HCT116 (cell line): ENCODE measurements at regions not wholly inside any gene's neighbourhood (a gene's known extent, or its start where the extent isn't known, plus 50 kb on each side); places are given as distances from the start of the nearest gene placed in this dataset.

ENCODE experiments used
- ATAC-seq: fragments of 200-7000 bp; cut with Tn5 transposase; 2 replicates; pipeline ENCODE4 v1.9.1; 2020; ENCODE audit warnings: mild to moderate bottlenecking, moderate library complexity
- BruUV-seq: library from RNA; stranded (reverse); fragments of 400-500 nt; replicated peaks from 2 replicates; lab custom pipeline; 2021; lab: Mats Ljungman, UMichigan
- CTCF ChIA-PET: fragments of 300-600 bp; sonication (Branson Sonifier 250); formaldehyde crosslinking; loops from one replicate; lab custom pipeline; 2021; ENCODE audit warnings: antibody characterized with exemption; lab: Charles Lee
- POLR2A ChIA-PET: fragments of 300-600, 350-600 bp; sonication (Branson Sonifier 250); formaldehyde crosslinking; loops from one replicate; lab custom pipeline; 2021; ENCODE audit warnings: antibody characterized with exemption; lab: Charles Lee
- RAD21 ChIA-PET, 2 experiments: fragments of 300-600 bp; sonication (Branson Sonifier 250); formaldehyde crosslinking; loops; one replicate each; lab custom pipeline; 2023; ENCODE audit warnings: low total read pairs in 2 of 2; ENCODE audit not compliant: uncharacterized antibody in 2 of 2, unreplicated experiment in 2 of 2, low non-redundant PET in 1 of 2; lab: Charles Lee
- DNase-seq: peaks from one replicate; pipeline ENCODE4 v3.0.0-alpha.2; 2010; ENCODE audit warnings: low read depth, low spot score
- H2AFZ ChIP-seq: fragments of 200-600 bp; shearing (Covaris generic), sonication (generic); 2 replicates; pipeline ENCODE4 v1.6.1; 2017; ENCODE audit warnings: low read depth, mixed run types, mixed read lengths, antibody characterized with exemption, low read length; ENCODE audit not compliant: poor library complexity, severe bottlenecking
- H3K27ac ChIP-seq: 2 replicates; pipeline ENCODE4 v1.5.1; 2012; ENCODE audit warnings: low read depth, low read length
- H3K27me3 ChIP-seq: fragments of 200-600 bp; sonication (generic); 2 replicates; pipeline ENCODE4 v1.6.1; 2016; ENCODE audit warnings: mixed run types, low read length, mixed read lengths; ENCODE audit not compliant: insufficient read depth
- H3K36me3 ChIP-seq, 2 experiments: fragments of 200-500 bp in 1 of 2; fragments of 200-600 bp in 1 of 2; sonication (Bioruptor generic) in 1 of 2; sonication (generic) in 1 of 2; 2 replicates each; pipeline versions ENCODE4 v1.5.1 to v1.6.1; 2014 to 2016; ENCODE audit warnings: low read length in 2 of 2, inconsistent platforms in 1 of 2, mixed read lengths in 1 of 2, mixed run types in 1 of 2; ENCODE audit not compliant: insufficient read depth in 2 of 2, control insufficient read depth in 1 of 2
- H3K4me1 ChIP-seq, 2 experiments: fragments of 200-600 bp in 1 of 2; sonication (generic) in 1 of 2; 2 replicates each; pipeline versions ENCODE4 v1.5.1 to v1.6.1; 2012 to 2017; ENCODE audit warnings: low read length in 2 of 2, inconsistent platforms in 1 of 2, mild to moderate bottlenecking in 1 of 2, mixed read lengths in 1 of 2, mixed run types in 1 of 2, moderate library complexity in 1 of 2; ENCODE audit not compliant: insufficient read depth in 2 of 2, control insufficient read depth in 1 of 2
- H3K4me2 ChIP-seq: fragments of 200-600 bp; sonication (generic); 2 replicates; pipeline ENCODE4 v1.6.1; 2017; ENCODE audit warnings: mixed run types, low read length, mixed read lengths
- H3K4me3 ChIP-seq, 2 experiments: fragments of 200-600 bp in 1 of 2; sonication (generic) in 1 of 2; replicated peaks in 1 of 2; 2 replicates each; pipeline ENCODE4 v1.5.1; 2011 to 2016; ENCODE audit warnings: low read length in 2 of 2, control low read depth in 1 of 2, low read depth in 1 of 2, mild to moderate bottlenecking in 1 of 2, mixed read lengths in 1 of 2, mixed run types in 1 of 2
- H3K79me2 ChIP-seq: fragments of 200-600 bp; sonication (generic); 2 replicates; pipeline ENCODE4 v1.6.1; 2017; ENCODE audit warnings: mild to moderate bottlenecking, mixed run types, low read length, moderate library complexity, mixed read lengths; ENCODE audit not compliant: insufficient read depth
- H3K9ac ChIP-seq: fragments of 200-600 bp; sonication (generic); 2 replicates; pipeline ENCODE4 v1.6.1; 2016; ENCODE audit warnings: low read length, mixed read lengths
- H3K9me2 ChIP-seq: fragments of 200-600 bp; sonication (generic), shearing (Covaris generic); 2 replicates; pipeline ENCODE4 v1.6.1; 2017; ENCODE audit warnings: mixed run types, mild to moderate bottlenecking, moderate library complexity; ENCODE audit not compliant: insufficient read depth
- H3K9me3 ChIP-seq, 2 experiments: fragments of 200-500 bp in 1 of 2; fragments of 200-600 bp in 1 of 2; sonication (Bioruptor generic) in 1 of 2; sonication (generic) in 1 of 2; 2 replicates each; pipeline ENCODE4 v1.6.1; 2014 to 2017; ENCODE audit warnings: low read length in 2 of 2, mixed read lengths in 2 of 2, inconsistent platforms in 1 of 2, low read depth in 1 of 2, mild to moderate bottlenecking in 1 of 2, mixed run types in 1 of 2, moderate library complexity in 1 of 2; ENCODE audit not compliant: control insufficient read depth in 1 of 2, insufficient read depth in 1 of 2
- H4K20me1 ChIP-seq: fragments of 200-600 bp; sonication (generic), shearing (Covaris generic); 2 replicates; pipeline ENCODE4 v1.6.1; 2017; ENCODE audit warnings: mixed run types, mild to moderate bottlenecking, moderate library complexity; ENCODE audit not compliant: insufficient read depth
- CBX3 ChIP-seq: IDR thresholded peaks from 2 replicates; pipeline ENCODE4 v1.6.1; 2012; ENCODE audit warnings: low read depth
- EGR1 ChIP-seq: IDR thresholded peaks from 2 replicates; pipeline ENCODE4 v1.6.1; 2012; ENCODE audit warnings: low read depth
- EZH2phosphoT487 ChIP-seq: fragments of 200-600 bp; IDR thresholded peaks from 2 replicates; pipeline ENCODE4 v1.6.1; 2018; ENCODE audit warnings: antibody characterized with exemption, borderline replicate concordance
- FOSL1 ChIP-seq: IDR thresholded peaks from 2 replicates; pipeline ENCODE4 v1.6.1; 2012; ENCODE audit warnings: low read depth
- POLR2AphosphoS5 ChIP-seq: IDR thresholded peaks from 2 replicates; pipeline ENCODE4 v1.6.1; 2011; ENCODE audit warnings: mild to moderate bottlenecking, low read depth, low read length, moderate library complexity
- SRF ChIP-seq: IDR thresholded peaks from 2 replicates; pipeline ENCODE4 v1.6.1; 2012; ENCODE audit warnings: low read depth
- TCF7L2 ChIP-seq: IDR thresholded peaks from 2 replicates; pipeline ENCODE4 v1.7.0; 2011; ENCODE audit warnings: borderline replicate concordance, inconsistent platforms; ENCODE audit not compliant: insufficient read depth, insufficient read length; ENCODE audit errors: extremely low read depth
- YY1 ChIP-seq: IDR thresholded peaks from 2 replicates; pipeline ENCODE4 v1.6.1; 2011; ENCODE audit warnings: low read length, low read depth, moderate library complexity, mild to moderate bottlenecking; ENCODE audit not compliant: insufficient replicate concordance; ENCODE audit errors: extremely low read depth
- ZBTB33 ChIP-seq: IDR thresholded peaks from 2 replicates; pipeline ENCODE4 v1.6.1; 2011; ENCODE audit warnings: mild to moderate bottlenecking, low read length, moderate library complexity; ENCODE audit not compliant: insufficient replicate concordance; ENCODE audit errors: extremely low read depth
- ZFX ChIP-seq: fragments of 450-650 bp; IDR thresholded peaks from 2 replicates; pipeline ENCODE4 v1.6.1; 2017
- ZNF274 ChIP-seq: fragments of 200-500 bp; sonication (Bioruptor generic); IDR thresholded peaks from 2 replicates; pipeline ENCODE4 v1.6.1; 2014; ENCODE audit warnings: mild to moderate bottlenecking, low read depth, low read length, inconsistent platforms
- intact Hi-C: fragments of 100-400 bp; cut with micrococcal nuclease; formaldehyde crosslinking; loops from 2 replicates; pipeline ENCODE4 v1.10.0; 2022
- TF ChIP-seq, protein P1 (sequence below): IDR thresholded peaks from 2 replicates; pipeline ENCODE4 v1.6.1; 2012; ENCODE audit warnings: low read depth
- TF ChIP-seq, protein P2 (sequence below), 3 experiments: fragments of 200-600 bp in 1 of 3; sonication (generic) in 1 of 3; IDR thresholded peaks in 2 of 3; conservative IDR thresholded peaks in 1 of 3; 2 replicates each; pipeline ENCODE4 v1.5.1; 2012 to 2017; ENCODE audit warnings: low read depth in 2 of 3, low read length in 2 of 3, antibody characterized with exemption in 1 of 3, borderline replicate concordance in 1 of 3, control low read depth in 1 of 3, mild to moderate bottlenecking in 1 of 3, mixed read lengths in 1 of 3, mixed run types in 1 of 3, moderate library complexity in 1 of 3; ENCODE audit not compliant: insufficient read depth in 1 of 3

- CTCF ChIA-PET = no interaction called here
- DNase-seq = no peak
- no peak for TF ChIP-seq EZH2phosphoT487
- no peak for TF ChIP-seq POLR2AphosphoS5
- TF ChIP-seq ZBTB33 = no peak
- no peak for TF ChIP-seq YY1
- TF ChIP-seq, all 23 proteins: peak for 0
- no peaks in the 10 kb centered on the region for H3K27me3 ChIP-seq
- ChIA-PET POLR2A (no interaction called here), RAD21 (no interaction called here)
- no peaks in the 10 kb centered on the region for H3K9me2 ChIP-seq
- no peak overlapping the region for H3K27ac ChIP-seq
- H3K4me2 ChIP-seq = no peak overlapping the region
- no peak overlapping the region for H3K9ac ChIP-seq
- no peak for ATAC-seq
- no TSS peak for BruUV-seq
- no peaks in the 10 kb centered on the region for H3K36me3 ChIP-seq
- H3K79me2 ChIP-seq = no peaks in the 10 kb centered on the region
- no peaks in the 10 kb centered on the region for H4K20me1 ChIP-seq
- H3K4me1 ChIP-seq = no peaks in the 10 kb centered on the region
- H3K4me3 ChIP-seq = no peak overlapping the region
- no peaks in the 10 kb centered on the region for H3K9me3 ChIP-seq
- intact Hi-C loops = loop anchor here (5.0 to 10.0 kb wide), 2 partner anchors 78 to 360 kb away; no protein-coding TSS in a partner anchor
- H2AFZ ChIP-seq = no peak overlapping the region
Measured at GRCh38 chr7:55644567-55644966, 72.3 kb upstream of the VOPP1 start.

- Histone ChIP-seq H3K36me3 (no peaks in the 10 kb centered on the region), H3K9me3 (no peaks in the 10 kb centered on the region), H3K9ac (no peak overlapping the region), H4K20me1 (no peaks in the 10 kb centered on the region), H3K4me1 (no peaks in the 10 kb centered on the region), H3K9me2 (no peaks in the 10 kb centered on the region), H3K79me2 (no peaks in the 10 kb centered on the region), H3K27ac (no peak overlapping the region), H3K4me2 (no peak overlapping the region), H3K4me3 (no peak overlapping the region), H2AFZ (no peak overlapping the region), H3K27me3 (no peaks in the 10 kb centered on the region)
- CTCF ChIA-PET = interaction anchor here (0.5 to 3.7 kb wide), 6 partner anchors 16 to 529 kb away, joined by 3 to 21 read pairs (median 8); partner anchors contain the start of genes NIPSNAP2 and PHKG1
- BruUV-seq = no TSS peak
- RAD21 ChIA-PET = no interaction called here
- DNase-seq = no peak
- no peak for ATAC-seq
- POLR2A ChIA-PET = no interaction called here
- intact Hi-C loops = loop anchor here (5.0 to 10.0 kb wide), 2 partner anchors 80 to 363 kb away; no protein-coding TSS in a partner anchor
- TF ChIP-seq ZFX (no peak), TCF7L2 (no peak), SRF (no peak), ZNF274 (no peak), FOSL1 (no peak), CBX3 (no peak), EGR1 (no peak)
- TF ChIP-seq, protein P1, sequence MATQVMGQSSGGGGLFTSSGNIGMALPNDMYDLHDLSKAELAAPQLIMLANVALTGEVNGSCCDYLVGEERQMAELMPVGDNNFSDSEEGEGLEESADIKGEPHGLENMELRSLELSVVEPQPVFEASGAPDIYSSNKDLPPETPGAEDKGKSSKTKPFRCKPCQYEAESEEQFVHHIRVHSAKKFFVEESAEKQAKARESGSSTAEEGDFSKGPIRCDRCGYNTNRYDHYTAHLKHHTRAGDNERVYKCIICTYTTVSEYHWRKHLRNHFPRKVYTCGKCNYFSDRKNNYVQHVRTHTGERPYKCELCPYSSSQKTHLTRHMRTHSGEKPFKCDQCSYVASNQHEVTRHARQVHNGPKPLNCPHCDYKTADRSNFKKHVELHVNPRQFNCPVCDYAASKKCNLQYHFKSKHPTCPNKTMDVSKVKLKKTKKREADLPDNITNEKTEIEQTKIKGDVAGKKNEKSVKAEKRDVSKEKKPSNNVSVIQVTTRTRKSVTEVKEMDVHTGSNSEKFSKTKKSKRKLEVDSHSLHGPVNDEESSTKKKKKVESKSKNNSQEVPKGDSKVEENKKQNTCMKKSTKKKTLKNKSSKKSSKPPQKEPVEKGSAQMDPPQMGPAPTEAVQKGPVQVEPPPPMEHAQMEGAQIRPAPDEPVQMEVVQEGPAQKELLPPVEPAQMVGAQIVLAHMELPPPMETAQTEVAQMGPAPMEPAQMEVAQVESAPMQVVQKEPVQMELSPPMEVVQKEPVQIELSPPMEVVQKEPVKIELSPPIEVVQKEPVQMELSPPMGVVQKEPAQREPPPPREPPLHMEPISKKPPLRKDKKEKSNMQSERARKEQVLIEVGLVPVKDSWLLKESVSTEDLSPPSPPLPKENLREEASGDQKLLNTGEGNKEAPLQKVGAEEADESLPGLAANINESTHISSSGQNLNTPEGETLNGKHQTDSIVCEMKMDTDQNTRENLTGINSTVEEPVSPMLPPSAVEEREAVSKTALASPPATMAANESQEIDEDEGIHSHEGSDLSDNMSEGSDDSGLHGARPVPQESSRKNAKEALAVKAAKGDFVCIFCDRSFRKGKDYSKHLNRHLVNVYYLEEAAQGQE = no peak
- TF ChIP-seq, protein P2, sequence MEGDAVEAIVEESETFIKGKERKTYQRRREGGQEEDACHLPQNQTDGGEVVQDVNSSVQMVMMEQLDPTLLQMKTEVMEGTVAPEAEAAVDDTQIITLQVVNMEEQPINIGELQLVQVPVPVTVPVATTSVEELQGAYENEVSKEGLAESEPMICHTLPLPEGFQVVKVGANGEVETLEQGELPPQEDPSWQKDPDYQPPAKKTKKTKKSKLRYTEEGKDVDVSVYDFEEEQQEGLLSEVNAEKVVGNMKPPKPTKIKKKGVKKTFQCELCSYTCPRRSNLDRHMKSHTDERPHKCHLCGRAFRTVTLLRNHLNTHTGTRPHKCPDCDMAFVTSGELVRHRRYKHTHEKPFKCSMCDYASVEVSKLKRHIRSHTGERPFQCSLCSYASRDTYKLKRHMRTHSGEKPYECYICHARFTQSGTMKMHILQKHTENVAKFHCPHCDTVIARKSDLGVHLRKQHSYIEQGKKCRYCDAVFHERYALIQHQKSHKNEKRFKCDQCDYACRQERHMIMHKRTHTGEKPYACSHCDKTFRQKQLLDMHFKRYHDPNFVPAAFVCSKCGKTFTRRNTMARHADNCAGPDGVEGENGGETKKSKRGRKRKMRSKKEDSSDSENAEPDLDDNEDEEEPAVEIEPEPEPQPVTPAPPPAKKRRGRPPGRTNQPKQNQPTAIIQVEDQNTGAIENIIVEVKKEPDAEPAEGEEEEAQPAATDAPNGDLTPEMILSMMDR (IDR thresholded peaks at IDR 0.05 in 2 of 3, conservative IDR thresholded peaks at IDR 0.05 in 1 of 3; ENCODE audit: borderline replicate concordance in 1 of 3, insufficient read depth in 1 of 3, low read depth in 2 of 3, low read length in 2 of 3) = no peak
Measured at GRCh38 chr7:55642266-55642665, 70.0 kb upstream of the VOPP1 start.
